A549 (cell line): ENCODE measurements at regions not wholly inside any gene's neighbourhood (a gene's known extent, or its start where the extent isn't known, plus 50 kb on each side); places are given as distances from the start of the nearest gene placed in this dataset.

ENCODE experiments used
- BHLHE40 ChIP-seq: IDR thresholded peaks from 2 replicates; pipeline ENCODE4 v1.6.1; 2012; ENCODE audit warnings: low read depth, low read length, inconsistent platforms
- ESRRA ChIP-seq: fragments of 150-350 bp; IDR thresholded peaks from 2 replicates; pipeline ENCODE4 v1.6.1; 2014; ENCODE audit warnings: mild to moderate bottlenecking, low read length, borderline replicate concordance
- HMGXB4 ChIP-seq: fragments of 250-450 bp; sonication (Bioruptor Pico); IDR thresholded peaks from 2 replicates; pipeline ENCODE4 v1.5.0; 2021; ENCODE audit warnings: mild to moderate bottlenecking, moderate library complexity, borderline replicate concordance
- HOXA7 ChIP-seq: fragments of 250-450 bp; sonication (Bioruptor Pico); IDR thresholded peaks from 2 replicates; pipeline ENCODE4 v1.5.0; 2020; ENCODE audit warnings: mild to moderate bottlenecking, moderate library complexity
- JUN ChIP-seq, 2 experiments: fragments of >200 bp; sonication (Bioruptor Twin); formaldehyde crosslinking; IDR thresholded peaks; 2 replicates in 1 of 2; 3 replicates in 1 of 2; pipeline ENCODE4 v1.6.1; 2016 to 2017
- MAZ ChIP-seq: fragments of 150-350 bp; IDR thresholded peaks from 2 replicates; pipeline ENCODE4 v1.6.1; 2014; ENCODE audit warnings: antibody characterized with exemption, low read depth, low read length, borderline replicate concordance
- MYC ChIP-seq: IDR thresholded peaks from 2 replicates; pipeline ENCODE4 v1.6.1; 2012; ENCODE audit warnings: mild to moderate bottlenecking, inconsistent platforms, low read length, improper control_type of control experiment, borderline replicate concordance
- POLR2A ChIP-seq: IDR thresholded peaks from 2 replicates; pipeline ENCODE4 v1.6.1; 2012; ENCODE audit warnings: mild to moderate bottlenecking, low read length
- RAD21 ChIP-seq, 2 experiments: fragments of >200 bp in 1 of 2; sonication (Bioruptor Twin) in 1 of 2; formaldehyde crosslinking in 1 of 2; IDR thresholded peaks in 1 of 2; conservative IDR thresholded peaks in 1 of 2; 2 replicates in 1 of 2; 3 replicates in 1 of 2; pipeline ENCODE4 v1.6.1; 2012 to 2018; ENCODE audit warnings: inconsistent platforms in 1 of 2
- RCOR1 ChIP-seq: fragments of 150-350 bp; IDR thresholded peaks from 2 replicates; pipeline ENCODE4 v1.6.1; 2014; ENCODE audit warnings: antibody characterized with exemption, low read length, low read depth
- SMC3 ChIP-seq: fragments of >200 bp; sonication (Bioruptor Twin); formaldehyde crosslinking; IDR thresholded peaks from 3 replicates; pipeline ENCODE4 v1.6.1; 2018; ENCODE audit warnings: inconsistent platforms
- USF2 ChIP-seq: fragments of 450-650 bp; IDR thresholded peaks from 2 replicates; pipeline ENCODE4 v1.6.1; 2014; ENCODE audit warnings: antibody characterized with exemption
- TF ChIP-seq, protein P1 (sequence below): fragments of >200 bp; sonication (Bioruptor Twin); formaldehyde crosslinking; IDR thresholded peaks from 3 replicates; pipeline ENCODE4 v1.5.1; 2016

DNA sequence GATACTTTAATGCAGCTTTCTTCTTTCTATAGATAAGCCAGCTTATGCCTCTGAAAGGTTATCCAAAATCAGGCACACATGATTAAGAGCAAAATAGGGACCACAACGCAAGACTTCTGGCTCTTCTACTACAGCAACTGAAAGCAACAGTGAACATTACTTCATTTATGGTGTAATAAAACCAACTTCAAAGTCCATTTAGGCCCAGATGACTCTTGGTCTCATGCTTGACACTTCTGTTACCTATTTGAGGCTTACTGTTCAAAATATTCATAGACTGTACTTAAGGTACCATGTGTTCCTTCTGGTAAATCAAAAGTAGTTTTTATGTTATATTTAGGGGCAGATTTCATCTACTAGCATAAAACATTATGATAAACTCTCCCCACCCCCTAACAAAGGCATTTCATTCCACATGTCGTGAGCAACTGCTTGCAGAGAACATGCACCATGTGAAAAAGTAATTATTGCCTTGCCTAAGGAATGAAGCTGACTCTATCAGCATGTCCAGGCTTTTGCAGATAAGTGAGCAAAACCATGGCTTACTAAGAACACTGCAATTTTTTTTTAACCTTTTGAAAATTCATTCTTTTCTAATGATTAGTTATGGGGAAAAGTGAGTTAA lies 154.9 kb upstream of the ITGB1 start:
- TF ChIP-seq RCOR1 (no peak), HMGXB4 (no peak), POLR2A (no peak), SMC3 (no peak), ESRRA (no peak), USF2 (no peak), MYC (no peak), RAD21 (conservative IDR thresholded peaks at IDR 0.05 in 1 of 2, IDR thresholded peaks at IDR 0.05 in 1 of 2) (no peak), MAZ (no peak), JUN (IDR thresholded peaks at IDR 0.05) (no peak), HOXA7 (CRISPR knock-in tag) (no peak), BHLHE40 (no peak)
- TF ChIP-seq, protein P1, sequence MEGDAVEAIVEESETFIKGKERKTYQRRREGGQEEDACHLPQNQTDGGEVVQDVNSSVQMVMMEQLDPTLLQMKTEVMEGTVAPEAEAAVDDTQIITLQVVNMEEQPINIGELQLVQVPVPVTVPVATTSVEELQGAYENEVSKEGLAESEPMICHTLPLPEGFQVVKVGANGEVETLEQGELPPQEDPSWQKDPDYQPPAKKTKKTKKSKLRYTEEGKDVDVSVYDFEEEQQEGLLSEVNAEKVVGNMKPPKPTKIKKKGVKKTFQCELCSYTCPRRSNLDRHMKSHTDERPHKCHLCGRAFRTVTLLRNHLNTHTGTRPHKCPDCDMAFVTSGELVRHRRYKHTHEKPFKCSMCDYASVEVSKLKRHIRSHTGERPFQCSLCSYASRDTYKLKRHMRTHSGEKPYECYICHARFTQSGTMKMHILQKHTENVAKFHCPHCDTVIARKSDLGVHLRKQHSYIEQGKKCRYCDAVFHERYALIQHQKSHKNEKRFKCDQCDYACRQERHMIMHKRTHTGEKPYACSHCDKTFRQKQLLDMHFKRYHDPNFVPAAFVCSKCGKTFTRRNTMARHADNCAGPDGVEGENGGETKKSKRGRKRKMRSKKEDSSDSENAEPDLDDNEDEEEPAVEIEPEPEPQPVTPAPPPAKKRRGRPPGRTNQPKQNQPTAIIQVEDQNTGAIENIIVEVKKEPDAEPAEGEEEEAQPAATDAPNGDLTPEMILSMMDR = no peak
